Mucosa of descending colon (tissue), 3 donors: ENCODE measurements at regions not wholly inside any gene's neighbourhood (a gene's known extent, or its start where the extent isn't known, plus 50 kb on each side); places are given as distances from the start of the nearest gene placed in this dataset.
"Not testable (repeated sequence)": the region's sequence is repeated elsewhere in the genome, so short reads cannot be mapped to it uniquely, and the experiment has no call there.

Source experiments
- ATAC-seq: fragments of 200-7000 bp; cut with Tn5 transposase; one replicate; pipeline ENCODE4 v1.9.1; 2020; ENCODE audit warnings: mild to moderate bottlenecking, moderate library complexity
- DNase-seq, 3 donors: peaks; one replicate each; pipeline ENCODE4 v3.0.0-alpha.2; 2020
- H3K36me3 ChIP-seq: fragments of 200-600 bp; one replicate; pipeline ENCODE4 v1.8.0; 2021; ENCODE audit warnings: low read depth, mild to moderate bottlenecking
- H3K4me1 ChIP-seq: fragments of 200-600 bp; one replicate; pipeline ENCODE4 v1.8.0; 2021; ENCODE audit warnings: low read depth, mild to moderate bottlenecking
- H3K4me3 ChIP-seq: fragments of 200-600 bp; one replicate; pipeline ENCODE4 v1.8.0; 2021; ENCODE audit warnings: mild to moderate bottlenecking
- H3K9me3 ChIP-seq: fragments of 200-600 bp; one replicate; pipeline ENCODE4 v1.8.0; 2021; ENCODE audit warnings: mild to moderate bottlenecking
- intact Hi-C, 2 donors: fragments of 100-400 bp; cut with DNase I in 1 of 2; cut with micrococcal nuclease in 1 of 2; formaldehyde crosslinking; loops; one replicate each; pipeline versions ENCODE4 v1.11.0 to v1.11.1; 2022; cut with DNase I, micrococcal nuclease
- donor health status: DM: no; HTN: no; CAD: no; lungs with moderate emphysema.
- donor health status: DM: no; HTN: no; CAD: no.
- donor health status: DM: no; HTN: yes; CAD: no.

GRCh38 chr9:38904719-38905118 is 184.8 kb upstream of the FAM240B start:
- intact Hi-C loops, H3K4me1 ChIP-seq, ATAC-seq, H3K4me3 ChIP-seq, H3K9me3 ChIP-seq, H3K36me3 ChIP-seq, DNase-seq: not testable (repeated sequence)

DNA sequence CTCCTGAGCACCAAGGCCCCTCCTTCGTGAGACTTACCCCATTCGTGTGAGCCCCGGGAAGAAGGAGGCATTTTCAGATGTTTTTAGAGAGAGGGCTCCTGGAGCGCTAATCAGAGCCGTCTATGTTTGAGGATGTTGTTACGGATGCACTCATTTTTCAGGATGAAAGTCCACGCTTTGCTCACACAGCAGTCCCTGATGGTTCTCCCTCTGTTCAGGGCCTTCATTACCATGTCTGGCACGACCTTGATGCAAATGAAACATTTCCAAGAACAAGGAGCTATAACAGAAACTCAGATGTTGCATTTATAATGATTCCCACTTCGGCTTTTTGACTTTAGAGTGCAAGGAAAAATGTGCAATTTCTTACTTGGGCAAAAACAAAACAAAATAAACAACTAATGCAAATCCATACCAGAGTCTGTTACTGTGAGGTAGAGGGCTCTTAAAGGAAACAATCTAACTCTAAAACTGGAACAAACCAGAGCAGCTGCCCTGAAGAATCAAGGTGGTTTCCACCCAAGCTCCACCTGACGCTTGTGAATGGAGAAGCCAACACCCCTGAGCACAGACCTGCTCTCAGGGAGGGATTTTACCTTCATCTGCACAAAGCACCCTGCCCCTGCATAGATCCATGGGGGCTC is 181.7 kb upstream of the FAM240B start:
- ATAC-seq, DNase-seq, H3K9me3 ChIP-seq, intact Hi-C loops, H3K4me1 ChIP-seq, H3K4me3 ChIP-seq, H3K36me3 ChIP-seq: not testable (repeated sequence)

DNA sequence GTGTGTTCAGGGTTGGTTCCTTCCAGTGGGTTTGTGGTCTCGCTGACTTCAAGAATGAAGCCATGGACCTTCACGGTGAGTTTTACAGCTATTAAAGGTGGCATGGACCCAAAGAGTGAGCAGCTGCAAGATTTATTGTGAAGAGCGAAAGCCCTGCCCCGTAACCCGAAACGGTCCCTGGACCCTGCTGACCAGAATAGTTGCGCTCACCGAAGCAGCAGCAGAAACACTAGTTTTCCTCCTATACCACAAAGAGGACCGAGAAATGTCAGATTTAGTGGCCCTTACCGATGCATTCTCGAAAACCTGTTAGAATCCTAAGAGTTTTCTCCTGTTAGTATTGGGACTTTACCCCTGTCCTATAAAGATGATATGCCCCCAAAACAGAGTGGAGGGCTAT is 176.5 kb upstream of the FAM240B start:
- intact Hi-C loops, H3K4me3 ChIP-seq, DNase-seq, H3K36me3 ChIP-seq, H3K4me1 ChIP-seq, H3K9me3 ChIP-seq, ATAC-seq: not testable (repeated sequence)

DNA sequence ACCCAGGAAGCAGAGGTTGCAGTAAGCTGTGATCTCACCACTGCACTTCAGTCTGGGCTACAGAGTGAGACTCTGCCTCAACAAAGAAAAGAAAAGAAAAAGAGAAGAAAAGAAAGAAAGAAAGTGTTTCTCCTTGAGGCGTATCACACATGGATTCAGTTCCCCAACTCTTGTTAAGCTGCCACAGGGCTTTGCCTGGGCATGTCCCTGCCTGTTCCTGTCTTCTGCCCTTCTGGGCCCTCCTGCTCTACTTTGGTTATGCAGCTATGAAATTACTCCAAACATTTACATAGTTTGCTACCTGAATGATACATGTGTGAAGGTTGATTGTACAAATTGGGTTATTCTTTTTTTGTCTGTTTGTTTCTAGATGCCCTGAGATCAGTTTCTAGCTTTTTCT is 175.3 kb upstream of the FAM240B start:
- ATAC-seq, H3K4me1 ChIP-seq, intact Hi-C loops, H3K9me3 ChIP-seq, H3K36me3 ChIP-seq, H3K4me3 ChIP-seq, DNase-seq: not testable (repeated sequence)

DNA sequence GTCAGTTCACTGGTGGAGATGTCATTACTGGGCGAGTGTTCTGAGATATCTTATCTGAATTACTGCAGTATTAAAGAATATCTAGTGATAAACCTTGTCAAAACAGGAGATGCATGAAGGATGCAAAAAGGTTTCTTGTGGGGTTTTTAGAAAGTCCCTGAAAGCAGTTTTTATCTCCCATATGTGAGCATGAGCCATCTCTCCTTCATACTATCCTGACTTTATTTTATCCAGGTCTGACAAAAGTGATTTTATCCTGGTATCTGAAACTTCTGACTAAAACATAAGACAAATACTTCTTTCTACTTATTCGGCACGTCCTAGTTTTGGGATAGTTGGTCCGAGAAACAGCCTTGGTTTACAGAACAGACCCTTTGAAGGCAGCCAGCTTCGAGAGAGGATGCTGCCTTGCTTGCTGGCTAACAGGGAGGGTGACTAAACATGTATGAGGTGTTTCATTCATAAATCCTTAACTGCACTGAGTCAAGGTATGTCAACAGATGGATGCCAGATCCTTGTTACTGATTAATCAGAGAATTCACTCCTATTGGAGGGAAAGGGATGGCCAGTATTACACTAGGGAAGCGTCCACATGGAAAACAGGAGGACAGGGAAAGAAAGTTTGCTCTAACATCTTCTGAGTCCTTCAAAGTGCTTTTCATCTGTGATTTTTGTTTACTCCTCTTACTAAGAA is 172.8 kb upstream of the FAM240B start:
- peak; percentile 100 for ATAC-seq
- H3K36me3 ChIP-seq, intact Hi-C loops, H3K4me3 ChIP-seq, H3K4me1 ChIP-seq, DNase-seq, H3K9me3 ChIP-seq: not testable (repeated sequence)

- H3K4me1 ChIP-seq, ATAC-seq, H3K9me3 ChIP-seq, intact Hi-C loops, H3K4me3 ChIP-seq, DNase-seq, H3K36me3 ChIP-seq: not testable (repeated sequence)
Measured at GRCh38 chr9:38886076-38886475, 166.1 kb upstream of the FAM240B start.

GRCh38 chr9:38875616-38876015 is 155.7 kb upstream of the FAM240B start:
- H3K4me3 ChIP-seq, H3K36me3 ChIP-seq, H3K9me3 ChIP-seq, ATAC-seq, H3K4me1 ChIP-seq, intact Hi-C loops, DNase-seq: not testable (repeated sequence)

DNA sequence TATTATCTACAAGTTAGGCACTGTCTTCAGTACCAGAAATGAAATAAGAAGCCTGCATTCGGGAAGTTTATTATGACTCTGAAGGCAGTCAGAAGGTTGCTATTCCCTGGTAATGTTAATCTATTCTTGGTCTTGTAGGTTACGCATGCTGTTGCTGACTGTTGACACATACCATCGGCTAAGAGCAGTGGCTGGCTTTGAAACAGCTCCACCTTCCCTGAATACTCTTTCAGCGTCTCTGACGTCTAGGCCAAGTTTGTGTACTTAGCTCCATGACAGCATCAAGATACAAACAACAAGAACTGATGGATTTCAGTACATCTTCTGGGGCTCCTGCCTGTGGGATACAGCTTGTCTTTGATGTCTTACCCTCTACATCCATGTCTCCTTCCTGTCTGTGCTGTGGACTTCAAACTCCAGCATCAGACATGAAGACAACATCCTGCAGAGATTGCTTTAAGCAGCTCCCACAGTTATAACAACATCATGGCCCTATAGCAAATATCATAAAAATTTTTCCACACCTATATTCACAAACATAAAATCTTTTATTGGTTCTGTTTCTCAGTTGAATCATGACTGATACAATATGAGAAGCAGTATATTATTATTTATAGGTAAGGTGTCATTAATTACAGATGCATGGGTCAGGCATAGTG is 151.5 kb upstream of the FAM240B start:
- DNase-seq, H3K9me3 ChIP-seq, H3K4me1 ChIP-seq, H3K4me3 ChIP-seq, intact Hi-C loops, H3K36me3 ChIP-seq: not testable (repeated sequence)
- ATAC-seq, result peak; percentile 89

- H3K9me3 ChIP-seq, H3K4me3 ChIP-seq, H3K36me3 ChIP-seq, H3K4me1 ChIP-seq, ATAC-seq, intact Hi-C loops, DNase-seq: not testable (repeated sequence)
Measured at GRCh38 chr9:38859827-38860226, 139.9 kb upstream of the FAM240B start.

DNA sequence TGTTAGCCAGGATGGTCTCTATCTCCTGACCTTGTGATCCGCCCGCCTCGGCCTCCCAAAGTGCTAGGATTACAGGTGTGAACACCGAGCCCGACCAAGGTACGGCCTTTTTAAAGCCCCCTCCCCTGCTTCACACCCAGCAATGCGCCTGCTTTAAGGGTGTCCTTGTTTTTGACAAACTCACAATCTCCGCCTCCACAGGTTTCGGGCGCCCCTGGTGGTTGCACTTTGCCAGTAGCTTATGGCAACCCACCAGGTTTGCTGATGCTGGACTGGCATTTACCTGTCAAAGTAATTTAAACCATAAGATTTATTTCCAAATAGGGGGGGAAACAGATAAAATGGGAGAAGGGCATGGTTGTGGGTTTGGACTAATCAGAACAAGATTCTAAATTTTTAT is 129.0 kb upstream of the FAM240B start:
- H3K9me3 ChIP-seq, intact Hi-C loops, H3K36me3 ChIP-seq, H3K4me3 ChIP-seq, H3K4me1 ChIP-seq, DNase-seq, ATAC-seq: not testable (repeated sequence)

- DNase-seq, H3K4me1 ChIP-seq, H3K9me3 ChIP-seq, H3K36me3 ChIP-seq, ATAC-seq, H3K4me3 ChIP-seq, intact Hi-C loops: not testable (repeated sequence)
Measured at GRCh38 chr9:38840213-38840612, 120.3 kb upstream of the FAM240B start.

DNA sequence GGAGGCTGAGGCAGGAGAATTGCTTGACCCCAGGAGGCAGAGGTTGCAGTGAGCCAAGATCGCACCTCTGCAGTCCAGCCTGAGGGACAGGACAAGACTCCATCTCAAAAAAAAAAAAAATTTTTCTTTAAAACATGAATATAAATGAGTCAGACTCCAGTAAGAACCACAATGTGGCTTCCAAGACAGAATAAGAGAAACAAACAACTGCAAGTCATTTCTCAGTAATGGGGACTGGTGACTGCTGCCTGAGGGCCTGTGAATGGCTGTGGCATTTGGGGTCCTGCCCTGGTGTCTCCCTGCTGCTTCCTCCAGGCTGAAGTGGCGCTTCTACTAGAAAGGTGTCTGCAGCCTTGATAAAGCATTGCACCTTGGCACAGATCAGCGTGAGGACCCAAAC is 113.8 kb upstream of the FAM240B start:
- H3K36me3 ChIP-seq, DNase-seq, H3K4me1 ChIP-seq, ATAC-seq, intact Hi-C loops, H3K4me3 ChIP-seq, H3K9me3 ChIP-seq: not testable (repeated sequence)

GRCh38 chr9:38813855-38814254 is 93.9 kb upstream of the FAM240B start:
- H3K4me3 ChIP-seq, DNase-seq, H3K36me3 ChIP-seq, ATAC-seq, intact Hi-C loops, H3K4me1 ChIP-seq, H3K9me3 ChIP-seq: not testable (repeated sequence)

DNA sequence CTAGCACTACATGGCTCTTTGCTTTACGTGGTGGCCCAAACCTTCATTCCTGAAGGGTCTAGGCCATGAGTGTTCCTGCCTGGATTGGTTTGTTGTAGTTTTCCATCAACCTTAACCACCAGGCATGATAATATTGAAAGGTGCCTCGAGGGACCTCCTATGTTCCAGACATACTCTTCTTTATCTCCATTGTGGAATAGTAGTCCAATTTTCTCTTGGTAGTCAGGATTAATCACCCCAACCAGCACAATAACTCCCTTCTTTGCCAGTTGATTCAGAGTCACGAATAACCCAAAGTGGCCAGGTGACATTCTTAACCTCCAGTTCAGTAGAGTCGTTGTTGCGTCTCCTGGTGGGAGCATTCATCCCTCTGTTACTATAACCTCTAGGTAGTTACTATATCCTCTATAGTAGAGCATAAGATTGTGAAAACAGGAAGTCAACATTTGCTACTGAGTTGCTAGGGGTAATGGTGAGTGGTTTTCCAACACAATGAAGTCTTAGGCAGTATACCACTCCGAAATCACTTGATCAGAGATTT is 88.1 kb upstream of the FAM240B start:
- H3K36me3 ChIP-seq, DNase-seq, H3K9me3 ChIP-seq, intact Hi-C loops, H3K4me3 ChIP-seq, H3K4me1 ChIP-seq, ATAC-seq: not testable (repeated sequence)
